Vagina (tissue), 2 donors: ENCODE measurements at regions not wholly inside any gene's neighbourhood (a gene's known extent, or its start where the extent isn't known, plus 50 kb on each side); places are given as distances from the start of the nearest gene placed in this dataset.

Experiments
- DNase-seq, 2 donors: peaks; one replicate each; pipeline ENCODE4 v3.0.0-alpha.2; 2017; ENCODE audit errors: extremely low spot score in 2 of 2
- H3K27ac ChIP-seq: fragments of 200-600 bp; sonication (generic); one replicate; pipeline ENCODE4 v1.5.1; 2019
- H3K27me3 ChIP-seq: fragments of 200-600 bp; sonication (generic); one replicate; pipeline ENCODE4 v1.5.1; 2019
- H3K36me3 ChIP-seq, 2 donors: fragments of 200-600 bp; sonication (generic); one replicate each; pipeline ENCODE4 v1.5.1; 2017 to 2019
- H3K4me1 ChIP-seq: fragments of 200-600 bp; sonication (generic); one replicate; pipeline ENCODE4 v1.5.1; 2019
- H3K4me3 ChIP-seq, 2 donors: fragments of 200-600 bp; sonication (generic); 1 replicate in 1 of 2; 2 replicates in 1 of 2; pipeline ENCODE4 v1.5.1; 2016 to 2019
- H3K9me3 ChIP-seq: fragments of 200-600 bp; sonication (generic); one replicate; pipeline ENCODE4 v1.5.1; 2019
- CTCF ChIP-seq, 3 experiments: fragments of 450-650 bp in 2 of 3; fragments of 200-600 bp in 1 of 3; sonication (generic) in 1 of 3; IDR thresholded peaks; one replicate each; pipeline ENCODE4 v1.5.1; 2017 to 2019; ENCODE audit warnings: antibody characterized with exemption in 3 of 3, mild to moderate bottlenecking in 2 of 3, moderate library complexity in 2 of 3
- POLR2A ChIP-seq, 2 donors: fragments of 450-650 bp; IDR thresholded peaks; one replicate each; pipeline ENCODE4 v1.6.1; 2017; ENCODE audit warnings: antibody characterized with exemption in 2 of 2, mild to moderate bottlenecking in 2 of 2, moderate library complexity in 2 of 2
- POLR2AphosphoS5 ChIP-seq, 2 donors: sonication (generic); formaldehyde crosslinking; IDR thresholded peaks; one replicate each; pipeline ENCODE4 v1.9.0; 2017; ENCODE audit warnings: antibody characterized with exemption in 2 of 2, mild to moderate bottlenecking in 2 of 2, low read depth in 1 of 2; ENCODE audit not compliant: insufficient read depth in 1 of 2
- intact Hi-C: fragments of 100-400 bp; cut with DNase I; formaldehyde crosslinking; loops from one replicate; pipeline ENCODE4 v1.15.1; 2023

- no peaks in the 10 kb centered on the region for H3K4me1 ChIP-seq
- intact Hi-C loops: no loop called here
- no peaks in the 10 kb centered on the region for H3K36me3 ChIP-seq
- no peak for DNase-seq
- no peaks in the 10 kb centered on the region for H3K9me3 ChIP-seq
- no peaks in the 10 kb centered on the region for H3K27me3 ChIP-seq
- no peak overlapping the region for H3K27ac ChIP-seq
- no peak overlapping the region for H3K4me3 ChIP-seq
- TF ChIP-seq POLR2AphosphoS5 (IDR thresholded peaks at IDR 0.05; ENCODE audit: insufficient read depth in 1 of 2, low read depth in 1 of 2) (no peak), CTCF (IDR thresholded peaks at IDR 0.05) (no peak), POLR2A (IDR thresholded peaks at IDR 0.05) (no peak)
Measured at GRCh38 chr2:152823905-152824304, 105.5 kb downstream of the ARL6IP6 start.

- no peak overlapping the region for H3K27ac ChIP-seq
Measured at GRCh38 chr2:152822676-152823075, 104.3 kb downstream of the ARL6IP6 start.

GRCh38 chr2:152820048-152820447, 101.6 kb downstream of the ARL6IP6 start:
- H3K4me3 ChIP-seq: no peak overlapping the region
- DNase-seq: no peak
- no peaks in the 10 kb centered on the region for H3K4me1 ChIP-seq
- TF ChIP-seq CTCF (IDR thresholded peaks at IDR 0.05): no peak
- TF ChIP-seq POLR2AphosphoS5 (IDR thresholded peaks at IDR 0.05; ENCODE audit: insufficient read depth in 1 of 2, low read depth in 1 of 2): no peak
- no peak for TF ChIP-seq POLR2A (IDR thresholded peaks at IDR 0.05)
- H3K9me3 ChIP-seq: no peaks in the 10 kb centered on the region
- no peaks in the 10 kb centered on the region for H3K27me3 ChIP-seq
- H3K36me3 ChIP-seq: no peaks in the 10 kb centered on the region
- intact Hi-C loops: no loop called here
- no peak overlapping the region for H3K27ac ChIP-seq

More at GRCh38 chr2:152822676-152823075, 104.3 kb downstream of the ARL6IP6 start:
- no peaks in the 10 kb centered on the region for H3K4me1 ChIP-seq
- intact Hi-C loops: no loop called here
- H3K4me3 ChIP-seq: no peak overlapping the region
- H3K36me3 ChIP-seq: no peaks in the 10 kb centered on the region
- no peaks in the 10 kb centered on the region for H3K9me3 ChIP-seq
- H3K27me3 ChIP-seq: no peaks in the 10 kb centered on the region
- no peak for TF ChIP-seq POLR2A (IDR thresholded peaks at IDR 0.05)
- no peak for DNase-seq

GRCh38 chr2:152815634-152816257, 97.3 kb downstream of the ARL6IP6 start:
- no peaks in the 10 kb centered on the region for H3K4me1 ChIP-seq
- no peak overlapping the region for H3K4me3 ChIP-seq
- no peaks in the 10 kb centered on the region for H3K9me3 ChIP-seq
- intact Hi-C loops: no loop called here
- no peaks in the 10 kb centered on the region for H3K36me3 ChIP-seq
- TF ChIP-seq POLR2A (IDR thresholded peaks at IDR 0.05): no peak
- TF ChIP-seq POLR2AphosphoS5 (IDR thresholded peaks at IDR 0.05; ENCODE audit: insufficient read depth in 1 of 2, low read depth in 1 of 2): no peak
- TF ChIP-seq CTCF (IDR thresholded peaks at IDR 0.05): no peak
- no peaks in the 10 kb centered on the region for H3K27me3 ChIP-seq
- H3K27ac ChIP-seq: no peak overlapping the region
- DNase-seq: no peak

GRCh38 chr2:152814475-152815030, 96.1 kb downstream of the ARL6IP6 start:
- no peak overlapping the region for H3K4me3 ChIP-seq
- H3K27me3 ChIP-seq: no peaks in the 10 kb centered on the region
- no peaks in the 10 kb centered on the region for H3K36me3 ChIP-seq
- no peak for TF ChIP-seq CTCF (IDR thresholded peaks at IDR 0.05)
- TF ChIP-seq POLR2A (IDR thresholded peaks at IDR 0.05): no peak
- no peak for TF ChIP-seq POLR2AphosphoS5 (IDR thresholded peaks at IDR 0.05; ENCODE audit: insufficient read depth in 1 of 2, low read depth in 1 of 2)
- intact Hi-C loops: no loop called here
- H3K4me1 ChIP-seq: no peaks in the 10 kb centered on the region
- no peak overlapping the region for H3K27ac ChIP-seq
- no peaks in the 10 kb centered on the region for H3K9me3 ChIP-seq
- DNase-seq: no peak
